ENCODE measurements at regions not wholly inside any gene's neighbourhood (a gene's known extent, or its start where the extent isn't known, plus 50 kb on each side); places are given as distances from the start of the nearest gene placed in this dataset.

DNA sequence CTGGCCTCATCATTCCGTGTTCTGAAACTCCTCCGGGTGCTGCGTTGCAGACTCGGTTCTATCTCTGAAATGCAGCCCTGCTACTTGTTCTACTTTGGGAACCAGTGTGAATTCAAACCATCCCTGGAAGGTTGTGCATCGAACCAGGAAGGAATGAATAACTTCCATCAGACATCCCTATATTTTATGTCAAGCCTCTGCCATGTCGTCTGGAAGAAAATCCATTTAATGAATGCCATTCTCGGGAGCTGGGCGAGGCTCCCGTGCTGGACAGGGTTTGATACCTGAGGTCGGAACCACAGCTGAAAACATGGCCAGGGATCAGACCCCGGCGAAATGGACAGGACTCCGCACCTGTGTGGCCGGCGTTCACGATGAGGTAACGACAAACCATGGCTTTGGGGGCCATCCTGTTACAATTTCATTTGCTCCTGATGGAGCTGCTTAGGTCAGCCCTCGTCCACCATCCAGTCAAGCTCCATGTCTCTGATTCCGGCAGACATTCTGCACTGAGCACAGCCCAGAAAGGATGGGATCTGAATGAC lies 821.6 kb downstream of the GALR1 start:
- DNase-seq (ENCODE audit: low spot score) = no peak

- no peak for DNase-seq (ENCODE audit: low spot score)
These were observed 822.1 kb downstream of the GALR1 start for GRCh38 chr18:78071776-78072175.

DNA sequence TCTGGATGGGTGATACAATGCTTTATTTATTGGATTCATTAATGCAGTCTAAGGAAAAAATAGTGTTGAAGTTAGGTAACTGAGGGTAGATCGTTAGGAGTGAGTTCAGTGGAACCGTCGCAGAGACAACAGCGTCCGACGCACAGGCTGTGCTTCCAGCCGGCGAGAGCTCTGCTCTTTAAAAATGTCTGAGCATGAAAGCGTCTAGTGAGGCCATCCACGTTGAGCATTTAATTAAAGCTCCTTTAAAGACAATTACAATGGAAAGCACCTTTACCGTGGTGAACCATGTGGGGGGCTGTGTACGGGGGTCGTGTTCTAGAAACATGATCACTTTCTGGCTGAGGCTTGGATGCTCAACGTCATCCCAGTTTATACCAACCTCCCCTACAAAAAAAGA lies 822.7 kb downstream of the GALR1 start:
- no peak for DNase-seq (ENCODE audit: low spot score)

DNA sequence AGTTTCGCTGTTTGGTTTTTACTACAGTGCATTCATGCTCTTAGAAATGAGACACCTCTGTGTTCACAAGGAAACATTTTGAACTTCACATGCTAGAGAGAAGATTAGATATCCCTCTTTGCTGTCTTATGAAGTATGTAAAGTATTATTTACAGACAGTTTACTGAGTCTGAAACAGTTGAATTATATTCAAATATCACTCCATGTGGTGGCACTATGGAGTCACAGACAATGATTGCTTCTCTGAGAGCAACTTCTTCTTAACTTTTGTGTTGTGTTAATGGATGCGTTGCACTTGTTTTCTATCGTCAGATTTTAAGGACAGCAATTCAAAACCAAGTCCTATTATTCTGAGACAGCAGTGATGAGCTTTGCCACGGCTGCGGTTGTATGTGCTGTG lies 823.6 kb downstream of the GALR1 start:
- DNase-seq (ENCODE audit: low spot score) = no peak

GRCh38 chr18:78074400-78075020 lies 824.9 kb downstream of the GALR1 start:
- DNase-seq (ENCODE audit: low spot score) = no peak

DNA sequence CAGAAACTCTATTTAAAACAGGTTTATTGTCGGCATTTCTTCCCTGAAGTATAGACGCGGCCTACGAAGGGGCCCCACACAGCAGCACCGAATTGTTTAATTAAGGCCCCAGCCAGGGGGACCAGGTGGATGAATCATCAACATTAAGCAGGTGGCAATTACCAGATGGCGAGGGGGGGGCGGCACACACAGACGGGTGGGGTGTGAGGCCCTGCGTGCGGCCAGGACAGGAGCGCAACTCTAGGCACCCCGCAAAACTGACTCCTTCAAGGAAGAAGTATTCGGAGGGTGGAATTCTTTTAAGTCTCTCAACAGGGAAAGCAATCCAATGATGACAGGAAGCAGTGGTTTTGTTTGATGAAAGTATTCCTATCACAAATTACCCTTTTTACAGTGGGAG lies 830.4 kb downstream of the GALR1 start:
- DNase-seq (ENCODE audit: low spot score) = no peak

GRCh38 chr18:78080761-78081160 lies 831.1 kb downstream of the GALR1 start:
- no peak for DNase-seq (ENCODE audit: low spot score)

DNA sequence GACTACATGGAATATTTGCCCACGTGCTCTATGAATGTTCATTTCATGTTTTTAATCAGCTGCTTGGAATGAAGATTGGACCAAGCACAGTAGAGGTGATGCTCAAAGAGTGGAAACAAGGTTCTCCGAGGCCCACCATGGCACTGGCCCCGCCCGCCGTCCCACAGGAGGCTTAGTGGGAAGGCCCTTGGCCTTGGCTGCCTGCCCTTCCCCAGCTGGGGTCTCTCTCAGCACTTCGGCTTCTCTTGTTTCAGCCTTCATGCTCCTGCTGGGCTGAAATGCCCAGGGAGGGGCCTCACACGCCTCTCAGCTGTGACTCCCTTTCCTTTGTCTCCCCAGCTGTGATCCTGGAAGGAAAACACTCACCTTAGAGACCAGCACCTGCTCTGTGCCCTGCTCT lies 833.2 kb downstream of the GALR1 start:
- no peak for DNase-seq (ENCODE audit: low spot score)

DNA sequence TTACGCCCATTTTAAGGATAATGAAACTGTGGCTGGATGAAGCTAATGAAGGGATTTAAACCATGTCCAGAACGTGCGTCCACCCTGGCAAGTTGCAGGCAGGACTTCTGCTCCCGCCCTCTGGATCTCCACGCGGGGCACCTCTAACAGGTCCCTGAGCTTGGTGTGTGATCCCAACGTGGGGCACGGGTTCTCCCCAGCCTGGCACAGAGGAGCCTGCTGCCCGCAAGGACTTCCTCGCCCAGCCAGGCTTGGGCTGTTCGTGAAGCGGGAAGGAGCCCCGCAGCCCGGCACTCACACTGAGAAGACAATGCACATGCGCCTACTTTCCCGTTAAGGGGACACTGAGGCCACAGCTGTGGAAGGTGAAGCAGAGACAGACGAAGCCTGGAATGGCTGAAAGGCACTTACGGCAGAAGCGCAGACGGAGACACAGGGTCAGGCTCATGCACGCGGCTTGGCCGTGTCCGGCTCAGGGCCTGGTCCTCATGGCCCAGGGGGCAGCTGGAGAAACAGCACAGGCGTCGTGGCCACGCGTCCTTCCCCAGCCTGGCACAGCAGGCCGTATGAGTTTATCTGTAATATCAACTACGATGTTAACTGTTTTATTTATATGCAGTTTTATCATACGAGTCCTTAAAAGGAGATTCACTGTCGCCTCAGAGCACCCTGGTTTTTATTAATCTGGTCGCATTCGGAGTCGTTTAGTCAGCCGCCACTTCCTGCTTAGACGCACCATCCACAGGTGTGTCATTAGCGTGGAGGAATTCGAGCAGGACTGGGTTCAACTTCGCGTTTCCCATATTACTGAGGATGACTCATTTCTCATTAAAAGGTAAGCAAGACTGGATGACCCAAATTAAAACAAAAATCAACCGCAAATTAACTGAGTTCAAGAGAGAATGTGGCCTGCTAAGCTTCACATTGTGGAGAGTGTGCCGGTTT lies 835.9 kb downstream of the GALR1 start:
- no peak for DNase-seq (ENCODE audit: low spot score)

- DNase-seq (ENCODE audit: low spot score) = no peak
These were observed 837.3 kb downstream of the GALR1 start for GRCh38 chr18:78086931-78087330.

DNA sequence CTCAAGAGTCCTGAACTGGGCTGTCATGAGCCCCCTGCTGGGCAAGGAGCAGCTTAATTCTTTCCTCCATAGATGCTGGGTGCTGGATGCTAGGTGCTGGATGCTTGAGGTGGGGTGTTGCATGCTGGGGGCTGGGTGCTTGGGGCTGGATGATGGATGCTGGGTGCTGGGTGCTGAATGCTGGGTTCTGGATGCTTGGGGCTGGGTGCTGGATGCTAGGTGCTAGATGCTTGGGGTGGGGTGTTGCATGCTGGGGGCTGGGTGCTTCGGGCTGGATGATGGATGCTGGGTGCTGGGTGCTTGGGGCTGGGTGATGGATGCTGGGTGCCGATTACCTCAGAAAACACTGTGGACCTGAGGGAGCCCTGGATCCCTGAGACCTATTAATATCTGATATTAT lies 837.7 kb downstream of the GALR1 start:
- DNase-seq (ENCODE audit: low spot score) = no peak

- no peak for DNase-seq (ENCODE audit: low spot score)
These were observed 840.9 kb downstream of the GALR1 start for GRCh38 chr18:78090584-78090983.

DNA sequence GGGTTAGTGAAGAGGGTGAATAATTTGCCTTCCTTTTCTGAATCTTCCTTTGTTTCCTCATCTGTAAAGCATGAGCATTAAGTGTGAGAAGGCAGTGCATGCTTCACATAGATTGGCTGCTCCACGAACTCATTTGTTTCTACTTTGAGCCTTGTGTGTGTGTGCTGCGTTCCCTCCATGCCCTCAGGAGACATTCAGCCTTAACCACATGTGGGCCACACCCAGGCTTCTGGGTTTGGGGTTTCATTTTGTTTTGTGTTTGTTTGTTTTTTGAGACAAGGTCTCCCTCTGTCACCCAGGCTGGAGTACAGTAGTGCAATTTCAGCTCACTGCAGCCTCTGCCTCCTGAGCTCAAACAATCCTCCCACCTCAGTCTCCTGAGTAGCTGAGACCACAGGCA lies 843.3 kb downstream of the GALR1 start:
- no peak for DNase-seq (ENCODE audit: low spot score)

- no peak for DNase-seq (ENCODE audit: low spot score)
These were observed 850.4 kb downstream of the GALR1 start for GRCh38 chr18:78099979-78100588.

- no peak for DNase-seq (ENCODE audit: low spot score)
These were observed 851.4 kb downstream of the GALR1 start for GRCh38 chr18:78101091-78101490.

GRCh38 chr18:78102135-78102534 lies 852.5 kb downstream of the GALR1 start:
- no peak for DNase-seq (ENCODE audit: low spot score)

DNA sequence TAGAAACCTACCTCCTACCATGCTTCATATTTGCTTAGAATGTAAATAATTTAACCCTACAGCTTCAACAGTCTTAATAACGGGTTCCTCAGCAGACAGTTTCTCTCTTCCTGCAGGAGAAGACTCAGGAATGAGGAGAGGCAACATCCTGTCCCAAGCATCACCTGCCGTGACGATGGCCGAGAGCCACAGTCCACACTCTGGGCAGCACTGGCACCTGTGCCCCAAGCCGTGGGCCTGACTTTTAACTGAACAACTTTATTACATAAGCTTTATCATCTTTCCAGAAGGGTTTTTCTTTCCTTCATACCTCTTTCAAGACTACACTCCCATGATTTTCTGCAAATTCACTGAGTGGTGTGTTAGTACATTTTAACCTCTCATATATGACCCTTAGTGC lies 856.0 kb downstream of the GALR1 start:
- DNase-seq (ENCODE audit: low spot score) = no peak

GRCh38 chr18:78106946-78107345 lies 857.3 kb downstream of the GALR1 start:
- no peak for DNase-seq (ENCODE audit: low spot score)

GRCh38 chr18:78107363-78107762 lies 857.7 kb downstream of the GALR1 start:
- DNase-seq (ENCODE audit: low spot score) = no peak

GRCh38 chr18:78108554-78108953 lies 858.9 kb downstream of the GALR1 start:
- DNase-seq (ENCODE audit: low spot score) = no peak

- no peak for DNase-seq (ENCODE audit: low spot score)
These were observed 863.7 kb downstream of the GALR1 start for GRCh38 chr18:78113136-78113939.

- DNase-seq (ENCODE audit: low spot score) = no peak
These were observed 864.2 kb downstream of the GALR1 start for GRCh38 chr18:78113940-78114251.

All from hematopoietic multipotent progenitor cell treated with erythropoietin and hydrocortisone succinate and interleukin-3 and kit ligand, for 17 days (in vitro differentiated cells).